HepG2 (cell line): ENCODE measurements at regions not wholly inside any gene's neighbourhood (a gene's known extent, or its start where the extent isn't known, plus 50 kb on each side); places are given as distances from the start of the nearest gene placed in this dataset.

Experiments used
- ATAC-seq: fragments of 200-7000 bp; cut with Tn5 transposase; 3 replicates; pipeline ENCODE4 v1.9.1; 2020; ENCODE audit warnings: mild to moderate bottlenecking, moderate library complexity
- BruUV-seq: library from RNA; stranded (reverse); fragments of 400-500 nt; replicated peaks from 2 replicates; lab custom pipeline; 2021; lab: Mats Ljungman, UMichigan
- CTCF ChIA-PET: fragments of 300-600 bp; formaldehyde crosslinking; extraction: SDS; loops from one replicate; lab custom pipeline; 2021; ENCODE audit warnings: low total read pairs, inconsistent platforms, low intra/inter-chr PET ratio; lab: Yijun Ruan, JAX
- POLR2A ChIA-PET: fragments of 350-600 bp; sonication (Branson Sonifier 250); formaldehyde crosslinking; loops from one replicate; lab custom pipeline; 2020; ENCODE audit warnings: antibody characterized with exemption, inconsistent platforms; lab: Yijun Ruan, JAX
- DNase-seq: peaks from one replicate; pipeline ENCODE4 v3.0.0-alpha.2; 2015; ENCODE audit warnings: low spot score
- FAIRE-seq: peaks from 3 replicates; lab custom pipeline; 2011; peaks lifted over from hg19 to GRCh38; lab: Jason Lieb, UNC
- H2AFZ ChIP-seq: one replicate; pipeline ENCODE4 v1.6.1; 2011; ENCODE audit warnings: low read length, inconsistent platforms
- H3K27ac ChIP-seq: fragments of 300-600 bp; 3 replicates; pipeline ENCODE4 v1.8.0; 2011; ENCODE audit warnings: mixed run types, mild to moderate bottlenecking, mixed read lengths, low read length, inconsistent platforms; ENCODE audit not compliant: insufficient read depth; ENCODE audit errors: extremely low read length
- H3K27me3 ChIP-seq, 2 experiments: fragments of 200-600 bp in 1 of 2; 2 replicates in 1 of 2; 3 replicates in 1 of 2; pipeline versions ENCODE4 v1.6.0 to v1.8.0; 2011; ENCODE audit warnings: low read length in 2 of 2, mild to moderate bottlenecking in 2 of 2, moderate library complexity in 2 of 2, inconsistent platforms in 1 of 2; ENCODE audit not compliant: insufficient read depth in 2 of 2, control insufficient read depth in 1 of 2
- H3K36me3 ChIP-seq, 2 experiments: fragments of 200-600 bp in 1 of 2; replicated peaks in 1 of 2; 2 replicates in 1 of 2; 3 replicates in 1 of 2; pipeline versions ENCODE4 v1.5.1 to v1.8.0; 2011; ENCODE audit warnings: low read length in 2 of 2, inconsistent platforms in 1 of 2; ENCODE audit not compliant: insufficient read depth in 2 of 2, control insufficient read depth in 1 of 2
- H3K4me1 ChIP-seq: 2 replicates; pipeline ENCODE4 v1.5.1; 2012; ENCODE audit warnings: low read length, inconsistent platforms; ENCODE audit not compliant: insufficient read depth
- H3K4me2 ChIP-seq: 2 replicates; pipeline ENCODE4 v1.6.0; 2011; ENCODE audit warnings: low read depth, low read length, inconsistent platforms
- H3K4me3 ChIP-seq, 3 experiments: fragments of 200-600 bp in 1 of 3; sonication (generic), shearing (Covaris generic) in 1 of 3; replicated peaks in 1 of 3; 2 replicates each; pipeline ENCODE4 v1.5.1; 2011 to 2016; ENCODE audit warnings: low read length in 3 of 3, inconsistent platforms in 2 of 3, low read depth in 2 of 3, mild to moderate bottlenecking in 2 of 3, control low read depth in 1 of 3, mixed read lengths in 1 of 3; ENCODE audit not compliant: insufficient read depth in 1 of 3
- H3K79me2 ChIP-seq: one replicate; pipeline ENCODE4 v1.6.1; 2011; ENCODE audit warnings: low read length, inconsistent platforms; ENCODE audit not compliant: insufficient read depth
- H3K9ac ChIP-seq: 2 replicates; pipeline ENCODE4 v1.6.0; 2011; ENCODE audit warnings: mild to moderate bottlenecking, low read depth, low read length, inconsistent platforms; ENCODE audit not compliant: insufficient read depth
- H3K9me3 ChIP-seq: 2 replicates; pipeline ENCODE4 v1.5.1; 2012; ENCODE audit warnings: mild to moderate bottlenecking, low read length
- H4K20me1 ChIP-seq: 2 replicates; pipeline ENCODE4 v1.6.0; 2011; ENCODE audit warnings: inconsistent platforms, mild to moderate bottlenecking, low read length, moderate library complexity; ENCODE audit not compliant: insufficient read depth
- DMAP1 ChIP-seq: IDR thresholded peaks from 2 replicates; pipeline ENCODE4 v1.6.1; 2016
- NR0B2 ChIP-seq: sonication (generic); formaldehyde crosslinking; IDR thresholded peaks from 2 replicates; pipeline ENCODE4 v1.4.0; 2020; ENCODE audit warnings: mild to moderate bottlenecking, missing genetic modification reagents
- NRL ChIP-seq: sonication (generic); formaldehyde crosslinking; IDR thresholded peaks from 2 replicates; pipeline ENCODE4 v1.5.0; 2020; ENCODE audit warnings: missing genetic modification reagents, mild to moderate bottlenecking, moderate library complexity, borderline replicate concordance
- ONECUT2 ChIP-seq: sonication (generic); formaldehyde crosslinking; IDR thresholded peaks from 2 replicates; pipeline ENCODE4 v1.4.0; 2020; ENCODE audit warnings: missing genetic modification reagents
- PITX1 ChIP-seq: sonication (generic); formaldehyde crosslinking; IDR thresholded peaks from 2 replicates; pipeline ENCODE4 v1.5.1; 2020; ENCODE audit warnings: mild to moderate bottlenecking, missing genetic modification reagents
- RAD21 ChIP-seq: fragments of 450-650 bp; formaldehyde crosslinking; IDR thresholded peaks from 2 replicates; pipeline ENCODE4 v1.5.0; 2020; ENCODE audit warnings: mild to moderate bottlenecking
- TEAD3 ChIP-seq: optimal IDR thresholded peaks from 2 replicates; pipeline ENCODE3; 2016; ENCODE audit warnings: borderline replicate concordance
- ZNF207 ChIP-seq: fragments of 450-650 bp; IDR thresholded peaks from 2 replicates; pipeline ENCODE4 v1.6.1; 2016; ENCODE audit warnings: antibody characterized with exemption, borderline replicate concordance
- ZNF260 ChIP-seq: sonication (generic); formaldehyde crosslinking; IDR thresholded peaks from 2 replicates; pipeline ENCODE4 v1.4.0; 2020; ENCODE audit warnings: missing genetic modification reagents, low read depth, mild to moderate bottlenecking, borderline replicate concordance
- WGBS: methylation state at CpG from one replicate; pipeline ENCODE4 v1.1.6; 2017; ENCODE audit warnings: low lambda C conversion rate; 5-methylcytosine and 5-hydroxymethylcytosine counted together
- in situ Hi-C: cut with HindIII; loops from 2 replicates; pipeline ENCODE4 v1.10.0; 2017; ENCODE audit warnings: low pct_unique_long_range_greater_than_20kb; ENCODE audit not compliant: extremely low pct_ligation_motif_present
- intact Hi-C: fragments of 100-400 bp; cut with micrococcal nuclease; formaldehyde crosslinking; loops from one replicate; pipeline ENCODE4 v1.10.0; 2022; ENCODE audit not compliant: unreplicated experiment
- TF ChIP-seq, protein P1 (sequence below), 2 experiments: sonication (generic) in 1 of 2; formaldehyde crosslinking in 1 of 2; IDR thresholded peaks; 2 replicates each; pipeline versions ENCODE4 v1.6.1 to v1.9.0; 2014 to 2022; ENCODE audit warnings: antibody characterized with exemption in 1 of 2, borderline replicate concordance in 1 of 2, inconsistent platforms in 1 of 2, low read depth in 1 of 2, missing genetic modification reagents in 1 of 2
- TF ChIP-seq, protein P2 (sequence below): sonication (generic); formaldehyde crosslinking; IDR thresholded peaks from 2 replicates; pipeline ENCODE4 v1.8.0; 2022; ENCODE audit warnings: low read depth, missing genetic modification reagents

DNA sequence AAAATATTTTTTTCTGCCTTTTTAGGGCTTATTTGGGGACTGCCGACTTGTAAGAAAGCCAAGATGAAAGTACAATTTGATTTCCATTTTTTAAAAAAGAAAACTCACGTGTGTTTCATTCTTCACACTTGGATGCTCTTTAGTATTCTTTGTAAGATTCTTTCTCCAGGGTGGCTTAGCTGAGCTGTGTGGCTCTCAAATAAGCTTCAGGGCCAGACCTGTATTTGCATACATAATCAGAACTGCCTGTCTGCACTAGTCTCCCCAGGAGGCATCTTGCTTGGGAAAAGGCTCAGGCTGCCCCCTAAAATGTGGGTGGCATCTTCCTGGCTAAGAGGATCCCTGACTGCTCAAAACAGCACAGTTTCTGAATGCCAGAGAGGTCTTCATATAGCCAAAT lies 498.4 kb downstream of the MID1IP1 start:
- DNase-seq, result no peak
- H2AFZ ChIP-seq, result no peak overlapping the region
- peaks cover 6% of the 10 kb centered on the region; the same call in 1 of the 2 replicates for H3K9me3 ChIP-seq
- TF ChIP-seq ZNF207 (no peak), PITX1 (CRISPR knock-in tag) (no peak), DMAP1 (CRISPR knock-in tag) (no peak), ONECUT2 (CRISPR knock-in tag) (no peak), RAD21 (CRISPR knock-in tag) (no peak), NR0B2 (no peak), ZNF260 (CRISPR knock-in tag) (no peak), NRL (CRISPR knock-in tag) (no peak), TEAD3 (no peak)
- TF ChIP-seq, protein P1, sequence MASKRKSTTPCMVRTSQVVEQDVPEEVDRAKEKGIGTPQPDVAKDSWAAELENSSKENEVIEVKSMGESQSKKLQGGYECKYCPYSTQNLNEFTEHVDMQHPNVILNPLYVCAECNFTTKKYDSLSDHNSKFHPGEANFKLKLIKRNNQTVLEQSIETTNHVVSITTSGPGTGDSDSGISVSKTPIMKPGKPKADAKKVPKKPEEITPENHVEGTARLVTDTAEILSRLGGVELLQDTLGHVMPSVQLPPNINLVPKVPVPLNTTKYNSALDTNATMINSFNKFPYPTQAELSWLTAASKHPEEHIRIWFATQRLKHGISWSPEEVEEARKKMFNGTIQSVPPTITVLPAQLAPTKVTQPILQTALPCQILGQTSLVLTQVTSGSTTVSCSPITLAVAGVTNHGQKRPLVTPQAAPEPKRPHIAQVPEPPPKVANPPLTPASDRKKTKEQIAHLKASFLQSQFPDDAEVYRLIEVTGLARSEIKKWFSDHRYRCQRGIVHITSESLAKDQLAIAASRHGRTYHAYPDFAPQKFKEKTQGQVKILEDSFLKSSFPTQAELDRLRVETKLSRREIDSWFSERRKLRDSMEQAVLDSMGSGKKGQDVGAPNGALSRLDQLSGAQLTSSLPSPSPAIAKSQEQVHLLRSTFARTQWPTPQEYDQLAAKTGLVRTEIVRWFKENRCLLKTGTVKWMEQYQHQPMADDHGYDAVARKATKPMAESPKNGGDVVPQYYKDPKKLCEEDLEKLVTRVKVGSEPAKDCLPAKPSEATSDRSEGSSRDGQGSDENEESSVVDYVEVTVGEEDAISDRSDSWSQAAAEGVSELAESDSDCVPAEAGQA (IDR thresholded peaks at IDR 0.05; ENCODE audit: low read depth), result no peak
- TF ChIP-seq, protein P1 (CRISPR knock-in tag; IDR thresholded peaks at IDR 0.05; ENCODE audit: borderline replicate concordance), result no peak
- TF ChIP-seq, protein P2, sequence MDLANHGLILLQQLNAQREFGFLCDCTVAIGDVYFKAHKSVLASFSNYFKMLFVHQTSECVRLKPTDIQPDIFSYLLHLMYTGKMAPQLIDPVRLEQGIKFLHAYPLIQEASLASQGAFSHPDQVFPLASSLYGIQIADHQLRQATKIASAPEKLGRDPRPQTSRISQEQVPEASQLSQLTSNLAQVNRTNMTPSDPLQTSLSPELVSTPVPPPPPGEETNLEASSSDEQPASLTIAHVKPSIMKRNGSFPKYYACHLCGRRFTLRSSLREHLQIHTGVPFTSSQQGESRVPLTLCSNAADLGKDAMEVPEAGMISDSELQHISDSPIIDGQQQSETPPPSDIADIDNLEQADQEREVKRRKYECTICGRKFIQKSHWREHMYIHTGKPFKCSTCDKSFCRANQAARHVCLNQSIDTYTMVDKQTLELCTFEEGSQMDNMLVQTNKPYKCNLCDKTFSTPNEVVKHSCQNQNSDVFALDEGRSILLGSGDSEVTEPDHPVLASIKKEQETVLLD (CRISPR knock-in tag), result no peak
- CTCF ChIA-PET, result no interaction called here
- H3K4me1 ChIP-seq, result no peaks in the 10 kb centered on the region
- no peak overlapping the region for H3K4me2 ChIP-seq
- intact Hi-C loops (no loop called here), in situ Hi-C loops (no loop called here)
- H4K20me1 ChIP-seq, result no peaks in the 10 kb centered on the region
- BruUV-seq, result no TSS peak
- FAIRE-seq, result no peak
- no peak overlapping the region for H3K27ac ChIP-seq
- 5% methylated on average over 2 of the region's 2 CpGs for WGBS
- POLR2A ChIA-PET, result no interaction called here
- no peak overlapping the region for H3K9ac ChIP-seq
- H3K27me3 ChIP-seq, result no peaks in the 10 kb centered on the region; a peak in 1 of 5 replicates
- no peak for ATAC-seq
- H3K79me2 ChIP-seq, result no peaks in the 10 kb centered on the region
- no peaks in the 10 kb centered on the region for H3K36me3 ChIP-seq
- H3K4me3 ChIP-seq, result no peak overlapping the region
